HFFc6 (cell line): ENCODE measurements at regions not wholly inside any gene's neighbourhood (a gene's known extent, or its start where the extent isn't known, plus 50 kb on each side); places are given as distances from the start of the nearest gene placed in this dataset.

Experiments
- DNase-seq: peaks from one replicate; pipeline ENCODE4 v3.0.0-alpha.2; 2018
- H3K27ac Mint-ChIP-seq: 2 replicates; pipeline ENCODE4 v1.8.0; 2020; ENCODE audit warnings: mild to moderate bottlenecking, mixed read lengths
- H3K27me3 Mint-ChIP-seq: 2 replicates; pipeline ENCODE4 v1.8.0; 2021; ENCODE audit warnings: mild to moderate bottlenecking, moderate library complexity, mixed read lengths; ENCODE audit not compliant: insufficient read depth
- H3K36me3 Mint-ChIP-seq: 2 replicates; pipeline ENCODE4 v1.8.0; 2021; ENCODE audit warnings: low read depth, mixed read lengths
- H3K4me1 Mint-ChIP-seq: 2 replicates; pipeline ENCODE4 v1.8.0; 2020; ENCODE audit warnings: low read depth, mixed read lengths
- H3K4me3 Mint-ChIP-seq: 2 replicates; pipeline ENCODE4 v1.8.0; 2020; ENCODE audit warnings: mild to moderate bottlenecking, moderate library complexity, mixed read lengths
- H3K9me3 Mint-ChIP-seq: 2 replicates; pipeline ENCODE4 v1.8.0; 2020; ENCODE audit warnings: mild to moderate bottlenecking, mixed read lengths
- TF ChIP-seq, protein P1 (sequence below): fragments of 200-600 bp; sonication (generic); IDR thresholded peaks from 2 replicates; pipeline ENCODE4 v1.5.0; 2021; ENCODE audit warnings: antibody characterized with exemption, mild to moderate bottlenecking

DNA sequence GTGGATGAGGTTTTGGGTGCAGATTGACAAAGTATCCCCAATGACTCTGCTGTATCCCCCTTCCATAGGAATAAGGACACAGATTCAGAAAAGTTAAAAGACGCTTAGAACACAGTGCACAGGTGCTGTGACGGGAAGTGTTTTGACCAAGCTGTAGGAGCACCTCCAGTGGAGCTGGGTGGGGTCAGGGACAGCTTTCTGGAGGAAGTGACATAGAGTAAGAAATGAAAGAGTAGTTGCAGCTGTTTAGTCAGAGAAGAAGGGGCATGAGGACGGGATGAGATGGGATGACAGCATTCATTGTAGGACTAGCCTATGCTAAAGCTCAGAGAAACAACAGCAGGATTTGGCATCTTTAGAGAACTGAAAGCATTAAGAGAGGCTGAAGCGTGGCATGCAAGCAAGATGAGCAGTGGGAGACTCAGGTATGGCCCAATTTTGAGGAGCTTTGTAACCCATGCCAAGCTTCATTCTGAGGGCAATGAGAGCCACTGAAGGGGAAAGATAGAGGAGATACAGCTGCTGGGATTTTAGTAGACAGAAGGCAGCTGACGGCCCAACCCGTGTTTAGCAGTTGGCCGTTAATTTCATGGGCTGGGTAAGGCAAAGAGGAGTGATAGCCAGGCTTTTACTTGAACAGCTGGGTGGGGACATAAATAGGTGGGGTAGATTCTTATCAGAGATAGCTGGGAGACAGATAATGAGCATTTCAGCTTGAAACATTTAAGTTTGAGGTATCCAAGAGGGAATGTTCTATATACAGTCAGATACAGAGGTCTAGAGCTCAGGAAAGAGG, 131.8 kb upstream of the KRAS start:
- Mint-ChIP-seq H3K27ac (no peak overlapping the region), H3K4me3 (no peak overlapping the region), H3K27me3 (peaks cover 8% of the 10 kb centered on the region), H3K4me1 (peaks cover 31% of the 10 kb centered on the region), H3K36me3 (peaks cover 10% of the 10 kb centered on the region; the same call in 1 of the 2 replicates), H3K9me3 (no peaks in the 10 kb centered on the region)
- no peak for DNase-seq
- TF ChIP-seq, protein P1, sequence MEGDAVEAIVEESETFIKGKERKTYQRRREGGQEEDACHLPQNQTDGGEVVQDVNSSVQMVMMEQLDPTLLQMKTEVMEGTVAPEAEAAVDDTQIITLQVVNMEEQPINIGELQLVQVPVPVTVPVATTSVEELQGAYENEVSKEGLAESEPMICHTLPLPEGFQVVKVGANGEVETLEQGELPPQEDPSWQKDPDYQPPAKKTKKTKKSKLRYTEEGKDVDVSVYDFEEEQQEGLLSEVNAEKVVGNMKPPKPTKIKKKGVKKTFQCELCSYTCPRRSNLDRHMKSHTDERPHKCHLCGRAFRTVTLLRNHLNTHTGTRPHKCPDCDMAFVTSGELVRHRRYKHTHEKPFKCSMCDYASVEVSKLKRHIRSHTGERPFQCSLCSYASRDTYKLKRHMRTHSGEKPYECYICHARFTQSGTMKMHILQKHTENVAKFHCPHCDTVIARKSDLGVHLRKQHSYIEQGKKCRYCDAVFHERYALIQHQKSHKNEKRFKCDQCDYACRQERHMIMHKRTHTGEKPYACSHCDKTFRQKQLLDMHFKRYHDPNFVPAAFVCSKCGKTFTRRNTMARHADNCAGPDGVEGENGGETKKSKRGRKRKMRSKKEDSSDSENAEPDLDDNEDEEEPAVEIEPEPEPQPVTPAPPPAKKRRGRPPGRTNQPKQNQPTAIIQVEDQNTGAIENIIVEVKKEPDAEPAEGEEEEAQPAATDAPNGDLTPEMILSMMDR, result no peak

DNA sequence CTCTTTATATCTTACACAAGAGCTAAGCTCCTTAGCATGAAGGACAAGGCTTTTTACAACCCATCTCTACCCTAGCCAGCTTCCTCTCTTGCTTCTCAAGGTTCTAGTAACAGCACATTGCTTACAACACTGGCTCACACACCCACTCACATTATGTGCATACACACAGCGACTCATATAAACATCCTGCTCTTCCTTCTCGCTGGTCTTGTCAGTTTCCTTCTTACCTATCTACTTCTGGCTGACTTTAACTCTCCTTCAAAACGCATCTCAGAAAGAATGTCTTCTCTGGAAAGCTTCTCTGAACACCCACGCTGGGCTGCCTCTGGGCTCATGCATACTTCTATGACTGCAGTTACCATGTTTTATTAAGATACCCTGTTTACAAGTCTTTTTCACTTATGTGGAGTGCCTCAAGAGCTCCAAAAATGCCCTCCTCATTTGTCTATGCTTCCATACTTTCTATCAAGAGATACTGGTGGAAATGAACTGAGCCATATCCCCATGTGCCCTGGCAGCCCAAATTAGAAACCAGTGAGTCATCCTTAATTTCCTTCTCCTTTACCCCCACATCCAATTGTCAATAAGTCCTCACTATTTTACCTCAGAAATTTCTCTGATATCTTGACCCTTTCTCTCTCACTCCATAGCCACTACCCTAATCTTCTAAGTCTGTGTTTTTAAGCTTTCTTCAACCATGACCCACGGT, 126.9 kb upstream of the KRAS start:
- Mint-ChIP-seq H3K9me3 (no peaks in the 10 kb centered on the region), H3K4me3 (peak overlapping the region; percentile 49), H3K4me1 (peaks cover 16% of the 10 kb centered on the region), H3K36me3 (no peaks in the 10 kb centered on the region), H3K27me3 (peaks cover 4% of the 10 kb centered on the region), H3K27ac (peak overlapping the region; percentile 10)
- DNase-seq, result peak; percentile 26
- TF ChIP-seq, protein P1, result no peak

DNA sequence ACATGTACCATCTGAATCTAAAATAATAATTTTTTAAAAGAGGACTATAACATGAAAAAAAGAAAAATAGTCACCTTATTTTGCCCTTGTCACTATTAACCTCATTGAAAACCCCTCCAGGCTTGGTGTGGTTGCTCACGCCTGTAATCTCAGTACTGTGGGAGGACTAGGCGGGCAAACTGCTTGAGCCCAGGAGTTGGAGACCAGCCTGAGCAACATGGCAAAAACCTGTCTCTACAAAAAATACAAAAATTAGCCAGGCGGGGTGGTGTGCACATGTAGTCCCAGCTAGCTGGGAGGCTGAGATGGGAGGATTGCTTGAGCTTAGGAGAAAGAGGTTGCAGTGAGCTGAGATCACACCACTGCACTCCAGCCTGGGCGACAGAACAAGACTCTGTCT, 126.3 kb upstream of the KRAS start:
- Mint-ChIP-seq H3K27me3 (peaks cover 4% of the 10 kb centered on the region), H3K4me3 (no peak overlapping the region), H3K4me1 (peaks cover 16% of the 10 kb centered on the region), H3K27ac (no peak overlapping the region), H3K36me3 (no peaks in the 10 kb centered on the region), H3K9me3 (no peaks in the 10 kb centered on the region)
- TF ChIP-seq, protein P1, result no peak
- no peak for DNase-seq

- Mint-ChIP-seq H3K27ac (0 out of 2 replicates have a peak overlapping the region, but pooled peaks have one; percentile 11), H3K4me1 (peaks cover 16% of the 10 kb centered on the region), H3K36me3 (no peaks in the 10 kb centered on the region), H3K4me3 (no peak overlapping the region), H3K9me3 (no peaks in the 10 kb centered on the region), H3K27me3 (peaks cover 4% of the 10 kb centered on the region)
- TF ChIP-seq, protein P1, result no peak
- no peak for DNase-seq
Measured at GRCh38 chr12:25376407-25376806, 125.7 kb upstream of the KRAS start.

DNA sequence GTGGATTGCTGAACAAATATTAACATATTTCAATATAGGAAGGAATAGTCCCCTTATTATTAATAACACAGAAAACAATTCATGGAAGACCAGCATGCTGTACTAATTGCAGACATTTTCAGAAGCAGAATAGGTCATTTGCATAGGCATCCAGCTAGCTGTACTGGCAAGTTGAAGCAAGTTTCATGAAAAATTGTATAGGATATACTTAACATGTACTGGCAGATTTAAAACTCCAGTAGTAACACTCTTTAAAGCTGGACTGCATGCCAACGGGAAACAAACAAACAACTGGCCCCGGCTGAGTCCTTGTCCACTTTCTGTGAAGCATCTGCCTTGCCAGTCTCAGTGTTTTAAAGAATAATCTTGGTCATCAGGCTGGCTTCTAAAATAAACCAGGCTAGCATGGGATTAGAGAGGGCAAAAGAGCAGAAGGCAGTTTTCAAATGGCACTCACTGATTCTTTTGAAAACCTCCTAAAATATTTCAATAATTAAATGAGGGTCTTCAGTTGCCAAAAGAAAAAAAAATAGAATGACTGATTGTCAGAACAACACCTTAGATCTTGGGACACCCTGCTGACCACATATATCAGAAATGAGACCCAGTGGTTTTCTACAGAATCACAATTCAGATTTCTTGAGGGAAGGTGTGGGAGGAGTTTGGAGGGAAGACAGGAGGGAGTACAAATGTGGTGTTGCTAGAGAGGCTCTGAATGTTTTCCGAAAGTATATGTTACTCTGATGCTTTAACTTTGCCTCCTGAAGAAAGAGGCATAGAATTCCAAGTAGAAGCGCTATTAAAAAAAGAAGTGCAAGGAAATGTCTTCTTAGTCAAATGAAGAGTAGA, 122.5 kb upstream of the KRAS start:
- Mint-ChIP-seq H3K27ac (no peak overlapping the region), H3K4me3 (no peak overlapping the region), H3K36me3 (no peaks in the 10 kb centered on the region), H3K9me3 (no peaks in the 10 kb centered on the region), H3K4me1 (peaks cover 16% of the 10 kb centered on the region), H3K27me3 (peaks cover 3% of the 10 kb centered on the region; the same call in 1 of the 2 replicates)
- TF ChIP-seq, protein P1, result no peak
- no peak for DNase-seq
